ENCODE measurements at regions not wholly inside any gene's neighbourhood (a gene's known extent, or its start where the extent isn't known, plus 50 kb on each side); places are given as distances from the start of the nearest gene placed in this dataset.

DNA sequence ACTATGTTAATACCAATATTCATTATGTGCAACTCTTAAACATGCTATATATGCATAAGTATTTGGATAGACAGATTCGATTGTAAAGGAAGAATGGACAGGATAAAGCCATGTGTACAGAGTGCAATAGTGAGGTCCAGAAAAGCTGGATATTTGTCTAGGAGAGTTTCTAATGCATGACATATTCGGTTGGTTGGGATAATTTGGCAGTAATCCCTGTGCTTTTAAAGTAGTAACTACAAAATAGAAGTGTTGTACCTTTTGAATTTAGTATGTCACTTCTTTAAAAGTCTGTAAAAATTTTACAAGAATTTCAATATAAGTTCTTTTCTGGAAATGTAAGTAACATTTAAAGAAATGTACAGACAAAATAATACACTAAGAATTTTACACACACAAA lies 774.5 kb downstream of the USP25 start:
- no peaks in the 10 kb centered on the region for H3K9me3 Mint-ChIP-seq (ENCODE audit: unreplicated experiment)

GRCh38 chr21:16504766-16505165 lies 775.0 kb downstream of the USP25 start:
- no peak overlapping the region for H3K4me3 Mint-ChIP-seq (ENCODE audit: unreplicated experiment)
- intact Hi-C loops (cut with micrococcal nuclease; ENCODE audit: unreplicated experiment), result no loop called here
- no peaks in the 10 kb centered on the region for H3K27me3 ChIP-seq (replicated peaks; ENCODE audit: control insufficient read depth, insufficient read depth, low read length)
- H3K27me3 Mint-ChIP-seq (ENCODE audit: insufficient read depth, unreplicated experiment), result peaks cover 11% of the 10 kb centered on the region
- H3K4me3 ChIP-seq (ENCODE audit: low read depth, low read length), result no peak overlapping the region
- H3K36me3 Mint-ChIP-seq (ENCODE audit: insufficient read depth, unreplicated experiment), result no peaks in the 10 kb centered on the region
- H3K9me3 Mint-ChIP-seq (ENCODE audit: unreplicated experiment), result no peaks in the 10 kb centered on the region
- DNase-seq, result no peak
- H3K4me1 Mint-ChIP-seq (ENCODE audit: low read depth, unreplicated experiment), result no peaks in the 10 kb centered on the region
- ChIA-PET POLR2A (no interaction called here), CTCF (no interaction called here)
- TF ChIP-seq CTCF (IDR thresholded peaks at IDR 0.05; ENCODE audit: insufficient read depth in 1 of 2, low read depth in 1 of 2, low read length in 1 of 2, severe bottlenecking in 1 of 2, unreplicated experiment in 1 of 2), result no peak
- H3K4me1 ChIP-seq, result no peaks in the 10 kb centered on the region
- no peak overlapping the region for H3K27ac Mint-ChIP-seq (ENCODE audit: unreplicated experiment)
- no TSS peak for BruUV-seq (replicated peaks)
- H3K9me3 ChIP-seq, result no peaks in the 10 kb centered on the region
- no peaks in the 10 kb centered on the region for H3K36me3 ChIP-seq (ENCODE audit: control insufficient read depth, insufficient read depth, low read length)

More for the DNA sequence above, 774.5 kb downstream of the USP25 start:
- DNase-seq, result no peak
- Mint-ChIP-seq H3K27me3 (ENCODE audit: insufficient read depth, unreplicated experiment) (peaks cover 11% of the 10 kb centered on the region), H3K4me3 (ENCODE audit: unreplicated experiment) (no peak overlapping the region), H3K36me3 (ENCODE audit: insufficient read depth, unreplicated experiment) (no peaks in the 10 kb centered on the region), H3K27ac (ENCODE audit: unreplicated experiment) (no peak overlapping the region), H3K4me1 (ENCODE audit: low read depth, unreplicated experiment) (no peaks in the 10 kb centered on the region)
- BruUV-seq (replicated peaks), result no TSS peak
- intact Hi-C loops (cut with micrococcal nuclease; ENCODE audit: unreplicated experiment), result no loop called here
- Histone ChIP-seq H3K4me3 (ENCODE audit: low read depth, low read length) (no peak overlapping the region), H3K4me1 (no peaks in the 10 kb centered on the region), H3K9me3 (no peaks in the 10 kb centered on the region), H3K36me3 (ENCODE audit: control insufficient read depth, insufficient read depth, low read length) (no peaks in the 10 kb centered on the region), H3K27me3 (replicated peaks; ENCODE audit: control insufficient read depth, insufficient read depth, low read length) (no peaks in the 10 kb centered on the region)
- POLR2A ChIA-PET, result no interaction called here
- TF ChIP-seq CTCF (IDR thresholded peaks at IDR 0.05; ENCODE audit: insufficient read depth in 1 of 2, low read depth in 1 of 2, low read length in 1 of 2, severe bottlenecking in 1 of 2, unreplicated experiment in 1 of 2), result no peak
- CTCF ChIA-PET, result no interaction called here

GRCh38 chr21:16509476-16509875 lies 779.7 kb downstream of the USP25 start:
- Histone ChIP-seq H3K27me3 (replicated peaks; ENCODE audit: control insufficient read depth, insufficient read depth, low read length) (no peaks in the 10 kb centered on the region), H3K36me3 (ENCODE audit: control insufficient read depth, insufficient read depth, low read length) (no peaks in the 10 kb centered on the region), H3K4me3 (ENCODE audit: low read depth, low read length) (no peak overlapping the region), H3K4me1 (no peaks in the 10 kb centered on the region), H3K9me3 (no peaks in the 10 kb centered on the region)
- Mint-ChIP-seq H3K4me1 (ENCODE audit: low read depth, unreplicated experiment) (no peaks in the 10 kb centered on the region), H3K4me3 (ENCODE audit: unreplicated experiment) (no peak overlapping the region), H3K36me3 (ENCODE audit: insufficient read depth, unreplicated experiment) (no peaks in the 10 kb centered on the region), H3K27me3 (ENCODE audit: insufficient read depth, unreplicated experiment) (peaks cover 3% of the 10 kb centered on the region), H3K9me3 (ENCODE audit: unreplicated experiment) (no peaks in the 10 kb centered on the region), H3K27ac (ENCODE audit: unreplicated experiment) (no peak overlapping the region)
- POLR2A ChIA-PET, result no interaction called here
- CTCF ChIA-PET, result no interaction called here
- no TSS peak for BruUV-seq (replicated peaks)
- TF ChIP-seq CTCF (IDR thresholded peaks at IDR 0.05; ENCODE audit: insufficient read depth in 1 of 2, low read depth in 1 of 2, low read length in 1 of 2, severe bottlenecking in 1 of 2, unreplicated experiment in 1 of 2), result no peak
- DNase-seq, result no peak
- intact Hi-C loops (cut with micrococcal nuclease; ENCODE audit: unreplicated experiment), result no loop called here
